Stimulated activated CD8-positive, alpha-beta memory T cell treated with anti-CD3 and anti-CD28 coated beads, Interleukin-7, amount 100 ng/mL, for 1 hour (primary cell): ENCODE measurements at regions not wholly inside any gene's neighbourhood (a gene's known extent, or its start where the extent isn't known, plus 50 kb on each side); places are given as distances from the start of the nearest gene placed in this dataset.

Experiments
- DNase-seq, 2 donors: peaks; one replicate each; pipeline ENCODE4 v3.0.0-alpha.2; 2020; ENCODE audit warnings: low read depth in 2 of 2

DNA sequence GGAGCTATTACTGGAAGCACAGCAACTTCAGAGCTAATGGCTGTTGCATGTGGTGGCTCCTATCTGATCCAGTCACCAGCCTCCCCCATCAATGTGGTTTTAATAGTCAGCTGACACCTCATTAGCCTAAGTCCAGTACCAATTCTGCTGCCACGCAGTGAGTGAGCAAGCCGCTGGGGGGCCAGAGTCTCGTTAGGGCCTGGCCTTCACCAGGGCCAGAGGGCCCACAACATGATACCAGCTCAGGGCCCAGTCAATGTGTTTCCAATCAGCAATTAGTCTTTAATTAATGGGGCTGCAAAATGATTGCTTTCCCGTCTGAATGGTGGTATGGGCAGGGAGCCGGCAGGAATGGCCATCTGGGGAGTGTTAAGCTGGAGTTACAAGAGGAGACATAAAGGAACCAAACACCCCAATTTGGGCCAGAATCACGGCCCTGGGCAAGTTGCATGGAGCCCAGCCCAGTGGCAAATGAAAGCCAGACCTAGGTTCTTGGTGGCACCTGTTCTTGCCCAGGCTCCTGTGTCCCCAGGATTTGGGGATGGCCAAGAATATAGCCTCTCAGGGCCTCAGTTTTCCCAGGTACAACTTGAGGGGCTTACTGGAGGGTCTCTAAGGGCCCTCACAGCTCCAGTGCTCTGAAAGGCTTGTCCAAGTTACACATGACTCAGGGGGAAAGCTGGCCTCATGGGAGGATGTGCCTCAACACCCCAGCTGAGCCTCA is 119.2 kb downstream of the EFNB1 start:
- DNase-seq = no peak

DNA sequence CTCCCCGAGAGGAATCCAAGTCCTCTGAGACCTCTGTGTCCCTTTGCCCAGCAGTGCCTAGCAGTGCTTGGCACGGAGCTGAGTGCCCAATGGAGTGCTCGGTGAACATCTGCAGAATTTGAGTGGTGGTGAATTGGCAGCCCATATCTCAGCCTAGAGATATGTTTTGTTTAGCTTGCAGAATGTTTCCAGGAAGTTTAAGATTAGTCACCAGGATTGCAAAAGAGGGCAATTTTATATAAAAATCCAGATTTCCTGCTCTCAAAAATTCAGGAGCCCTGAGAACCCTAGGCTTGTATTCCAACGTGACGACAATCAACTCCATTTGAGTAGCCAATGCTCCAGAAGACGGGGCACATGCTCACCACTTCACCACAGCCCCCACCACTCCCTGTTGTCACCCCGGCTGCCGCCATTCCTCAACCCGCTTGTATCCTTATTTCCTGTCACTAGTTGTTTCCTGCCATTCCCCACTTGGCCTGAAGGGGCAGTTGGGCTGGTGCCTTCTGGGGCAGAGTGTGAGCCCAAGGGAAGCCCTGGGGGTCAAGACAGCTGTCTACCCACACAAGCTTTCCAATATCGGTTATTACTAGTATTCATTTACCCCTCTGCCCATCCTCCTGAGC is 116.9 kb downstream of the EFNB1 start:
- no peak for DNase-seq

DNA sequence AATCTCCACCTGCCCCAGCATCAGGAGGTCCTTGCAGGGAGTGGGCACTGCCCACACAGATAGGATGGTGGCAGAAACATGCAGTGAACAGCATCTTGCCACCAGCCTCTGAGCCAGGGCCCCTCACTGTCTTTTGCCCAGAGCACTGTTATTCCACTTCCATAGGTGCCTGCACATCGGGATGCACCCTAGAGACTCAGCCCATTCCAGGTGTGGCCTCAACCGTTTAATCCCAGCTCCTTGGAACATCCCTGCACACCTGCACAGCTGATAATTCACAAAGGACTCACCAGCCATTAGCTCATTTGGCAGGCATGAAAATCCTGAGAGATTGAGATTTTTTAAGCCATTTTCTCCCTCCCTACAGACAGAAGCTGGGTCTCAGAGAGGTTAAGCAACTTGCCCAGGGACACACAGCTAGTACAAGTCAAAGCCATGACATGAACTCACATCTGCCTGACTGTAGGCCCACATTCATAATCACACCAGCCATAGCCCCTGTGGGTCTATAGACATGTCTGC is 116.3 kb downstream of the EFNB1 start:
- DNase-seq = no peak

DNA sequence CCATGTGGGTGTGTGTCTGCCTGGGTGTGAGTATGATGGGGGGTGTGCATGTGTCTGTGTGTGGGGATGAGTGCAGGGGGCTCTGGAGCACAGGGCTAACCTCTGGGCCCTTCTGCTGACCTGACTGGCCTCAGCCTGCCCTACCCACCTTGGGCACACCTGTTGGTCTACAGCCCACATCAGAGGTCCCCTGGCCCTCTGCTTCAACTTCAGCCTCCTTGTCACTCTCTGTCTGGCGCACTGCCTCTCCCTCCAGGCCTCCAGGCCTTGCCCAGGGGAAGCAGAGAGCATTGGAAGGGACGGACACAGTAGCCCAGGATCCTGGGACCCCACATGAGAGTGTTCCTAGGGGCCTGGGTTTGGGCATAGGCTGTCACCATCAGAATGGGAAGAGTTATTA is 115.4 kb downstream of the EFNB1 start:
- DNase-seq = no peak

GRCh38 chrX:68942840-68943239 is 114.0 kb downstream of the EFNB1 start:
- DNase-seq = no peak

DNA sequence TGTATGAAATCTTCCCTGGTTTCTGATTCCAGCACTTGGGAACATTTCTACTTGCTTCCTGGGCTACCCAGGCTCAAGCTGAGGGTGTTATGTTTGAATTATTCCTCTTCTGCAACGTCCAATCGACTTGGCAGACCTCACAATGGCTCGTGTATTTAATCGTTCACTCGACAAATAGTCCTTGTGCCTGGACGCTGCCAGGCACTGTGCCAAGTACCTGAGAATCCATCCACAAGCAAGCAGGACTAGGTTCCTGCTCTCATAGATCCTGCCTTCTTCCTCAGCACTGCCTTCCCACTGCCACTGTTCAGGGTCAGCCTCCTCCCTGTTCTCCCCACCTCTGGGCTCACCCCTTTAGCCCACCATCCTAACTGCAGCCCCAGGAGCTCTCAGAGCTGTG is 113.3 kb downstream of the EFNB1 start:
- DNase-seq = no peak

DNA sequence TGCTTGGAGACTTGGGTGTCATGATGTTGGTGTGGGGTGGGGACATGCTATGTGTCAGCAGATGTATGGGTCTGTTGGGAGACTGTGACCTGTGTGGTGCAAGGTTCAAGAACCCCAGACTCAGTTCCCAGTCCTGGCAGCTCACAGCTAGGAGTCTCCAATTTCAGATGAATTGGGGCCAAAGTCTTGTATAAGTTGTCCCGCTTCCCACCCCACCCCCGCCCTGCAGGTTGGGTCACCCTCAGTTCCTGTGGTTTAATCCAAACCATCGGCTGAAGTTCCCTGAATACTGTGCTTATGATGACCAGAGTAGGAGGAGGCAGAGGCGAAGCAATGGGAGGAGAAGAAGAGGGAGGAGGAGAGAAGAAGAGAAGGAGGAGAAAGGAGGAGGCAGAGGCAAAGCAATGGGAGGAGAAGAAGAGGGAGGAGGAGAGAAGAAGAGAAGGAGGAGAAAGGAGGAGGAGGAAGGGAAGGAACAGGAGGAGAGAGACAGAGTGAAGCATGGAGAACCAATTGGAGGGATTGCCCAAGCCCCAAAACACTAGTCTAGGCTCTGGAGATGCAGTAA is 112.6 kb downstream of the EFNB1 start:
- DNase-seq = no peak

- DNase-seq = no peak
These were observed 111.8 kb downstream of the EFNB1 start for GRCh38 chrX:68940601-68941000.

GRCh38 chrX:68939868-68940267 is 111.0 kb downstream of the EFNB1 start:
- DNase-seq = no peak

- no peak for DNase-seq
These were observed 109.6 kb downstream of the EFNB1 start for GRCh38 chrX:68938244-68939004.

GRCh38 chrX:68937581-68937980 is 108.8 kb downstream of the EFNB1 start:
- no peak for DNase-seq

- no peak for DNase-seq
These were observed 107.8 kb downstream of the EFNB1 start for GRCh38 chrX:68936608-68937007.

DNA sequence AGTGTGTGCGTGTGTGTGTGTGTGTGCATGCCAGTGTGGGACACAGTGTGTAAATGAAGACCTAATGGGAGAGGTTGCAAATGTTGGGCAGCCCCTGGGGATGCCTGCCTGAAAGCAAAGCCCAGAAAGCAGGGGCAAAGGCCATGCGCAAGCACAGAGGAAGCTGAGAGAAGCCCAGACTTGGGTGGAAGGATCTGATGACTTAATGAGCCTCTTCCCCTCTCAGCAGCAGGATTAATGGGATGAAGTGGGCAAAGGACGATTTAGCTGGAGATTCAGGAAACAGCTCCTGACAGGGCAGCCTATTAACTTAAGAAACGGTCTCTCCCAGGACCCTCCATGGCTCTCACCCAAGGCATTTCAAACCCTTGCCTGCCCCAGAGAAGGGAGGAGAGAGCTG is 107.3 kb downstream of the EFNB1 start:
- DNase-seq = no peak

GRCh38 chrX:68935362-68935761 is 106.5 kb downstream of the EFNB1 start:
- no peak for DNase-seq

GRCh38 chrX:68934922-68935321 is 106.1 kb downstream of the EFNB1 start:
- no peak for DNase-seq

DNA sequence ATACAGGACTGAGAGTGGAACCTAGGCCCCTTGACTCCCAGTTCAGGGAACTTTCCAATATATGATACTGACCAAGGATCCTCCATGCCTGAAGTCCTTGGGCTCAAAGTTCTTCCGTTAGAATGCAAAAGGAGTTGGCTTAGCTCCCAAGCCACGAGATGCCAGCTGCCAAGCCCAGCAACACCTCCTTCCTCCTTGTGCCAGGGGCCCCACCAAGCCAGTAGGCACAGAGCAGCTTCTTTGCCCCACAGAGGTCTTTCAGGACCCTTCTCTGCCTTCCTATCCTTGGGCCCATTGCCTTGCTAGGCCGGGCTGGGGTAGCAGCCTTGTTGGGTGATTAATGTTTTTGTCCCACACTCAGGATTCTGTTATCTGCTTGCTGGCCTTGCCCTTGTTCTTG is 105.6 kb downstream of the EFNB1 start:
- no peak for DNase-seq

DNA sequence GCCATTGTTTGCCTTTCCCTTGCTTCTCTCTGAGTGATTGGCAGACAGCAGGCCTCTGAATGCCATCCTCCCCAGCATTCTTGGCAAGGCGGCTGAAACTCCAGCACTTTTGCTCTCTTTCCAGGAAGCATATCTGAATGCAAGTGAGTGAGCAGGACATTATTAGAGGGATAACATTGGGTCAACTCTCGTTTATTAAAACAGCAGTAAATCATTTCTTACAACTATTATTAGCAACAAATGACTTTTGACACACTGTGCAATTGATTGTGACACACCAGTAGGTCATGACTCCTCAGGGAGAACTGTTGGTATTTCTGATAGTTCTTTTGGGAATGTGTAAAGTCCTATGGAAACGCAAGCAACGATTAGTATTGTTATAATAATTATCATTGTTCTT is 103.8 kb downstream of the EFNB1 start:
- DNase-seq = no peak

GRCh38 chrX:68931345-68931744 is 102.5 kb downstream of the EFNB1 start:
- DNase-seq = no peak

DNA sequence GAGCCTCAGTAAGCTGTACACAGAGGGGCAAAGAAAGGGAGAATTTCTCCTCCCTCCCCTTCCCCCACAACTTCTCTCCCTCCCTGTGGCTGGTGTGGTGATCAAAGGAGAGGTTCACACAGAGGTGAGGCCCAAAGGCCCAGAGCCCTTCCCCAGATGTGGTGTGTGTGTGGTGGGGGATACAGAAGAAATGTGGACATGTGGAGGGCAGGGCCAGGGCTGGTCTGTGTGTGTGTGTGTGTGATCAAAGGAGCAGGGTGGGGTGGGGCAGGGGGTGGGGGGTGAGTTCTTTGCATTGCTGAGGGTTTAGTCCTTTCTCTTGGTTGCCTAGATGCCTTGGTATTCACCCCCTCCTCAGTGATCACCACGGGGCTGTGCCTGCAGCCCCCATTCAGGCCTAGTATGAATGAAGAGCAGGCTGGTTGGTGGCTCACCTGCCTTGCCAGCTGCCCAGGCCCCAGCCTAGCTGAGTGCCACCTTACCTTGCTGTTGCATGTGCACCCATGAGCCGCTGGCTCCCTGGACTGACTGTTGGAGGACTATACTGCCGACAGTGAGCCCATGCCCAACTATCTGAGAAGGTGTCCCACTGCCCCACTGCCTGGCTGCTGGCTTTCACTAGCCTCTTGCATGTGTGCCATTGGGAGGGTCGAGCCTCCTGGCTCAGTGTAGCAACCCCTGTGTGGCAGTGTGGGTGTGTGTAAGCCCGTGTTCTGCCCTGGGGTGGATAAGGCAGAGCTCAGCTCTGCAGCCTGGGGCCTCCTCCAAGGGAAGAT is 101.9 kb downstream of the EFNB1 start:
- DNase-seq = no peak

DNA sequence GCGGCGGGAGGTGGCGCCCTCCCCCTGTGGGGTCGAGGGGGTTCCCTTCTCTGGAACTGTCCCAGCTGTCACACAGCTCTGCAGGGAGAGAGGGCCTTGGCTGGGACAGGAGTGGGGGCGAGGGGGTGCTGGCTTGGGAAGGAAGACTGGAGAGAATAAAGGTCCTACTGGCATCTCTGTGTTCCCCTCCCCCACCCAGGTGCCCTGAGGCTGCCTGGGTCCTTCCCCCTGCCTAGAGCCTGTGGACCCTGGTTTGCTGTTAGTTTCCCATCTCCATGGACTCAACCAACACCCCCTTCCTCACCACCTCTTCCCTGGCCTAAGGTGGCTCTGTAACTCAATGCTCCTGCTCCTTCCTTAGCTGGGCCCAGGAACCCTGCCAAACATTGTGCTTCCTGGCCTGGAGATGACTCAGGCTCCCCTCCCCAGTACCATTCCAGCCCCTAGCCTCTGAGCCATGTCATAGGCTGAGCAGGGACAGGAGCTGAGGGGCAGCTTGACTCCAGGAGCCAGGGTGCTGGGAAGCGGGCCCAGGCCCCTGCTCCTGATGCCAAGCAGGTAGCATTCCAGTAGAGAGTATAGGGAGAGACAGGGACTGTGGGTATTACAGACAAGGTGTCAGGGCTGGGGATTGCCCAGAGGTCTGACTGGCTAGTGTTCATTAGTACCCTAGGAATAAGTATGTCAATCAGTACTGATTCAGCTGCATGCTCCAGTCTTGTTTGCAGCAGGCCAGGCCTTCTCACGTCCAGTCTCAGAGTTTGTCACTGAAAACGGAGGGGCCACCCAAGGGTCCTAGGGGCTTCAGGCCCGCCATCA is 100.7 kb downstream of the EFNB1 start:
- no peak for DNase-seq

GRCh38 chrX:68928401-68928800 is 99.6 kb downstream of the EFNB1 start:
- DNase-seq = no peak
